ENCODE measurements at regions not wholly inside any gene's neighbourhood (a gene's known extent, or its start where the extent isn't known, plus 50 kb on each side); places are given as distances from the start of the nearest gene placed in this dataset.

- TF ChIP-seq CTCF (IDR thresholded peaks at IDR 0.05; ENCODE audit: insufficient read depth, low read length) (no peak), POLR2AphosphoS5 (IDR thresholded peaks at IDR 0.05; ENCODE audit: low read depth) (no peak), SPI1 (IDR thresholded peaks at IDR 0.05; ENCODE audit: borderline replicate concordance, low read depth) (no peak), REST (IDR thresholded peaks at IDR 0.05; ENCODE audit: insufficient replicate concordance, low read depth) (no peak), GABPA (IDR thresholded peaks at IDR 0.05; ENCODE audit: low read depth) (no peak)
These were observed 237.3 kb downstream of the BRD1 start for GRCh38 chr22:49590381-49590780.

Measured in HL-60 (cell line).